Stimulated activated CD8-positive, alpha-beta memory T cell treated with anti-CD3 and anti-CD28 coated beads, Interleukin-2, amount 100 ng/mL, for 1 hour (primary cell): ENCODE measurements at regions not wholly inside any gene's neighbourhood (a gene's known extent, or its start where the extent isn't known, plus 50 kb on each side); places are given as distances from the start of the nearest gene placed in this dataset.

Experiments used
- DNase-seq, 2 donors: peaks; one replicate each; pipeline ENCODE4 v3.0.0-alpha.2; 2020; ENCODE audit warnings: low read depth in 2 of 2

GRCh38 chr13:73218181-73218580 lies 159.4 kb downstream of the KLF5 start:
- DNase-seq: no peak

GRCh38 chr13:73216381-73216831 lies 157.6 kb downstream of the KLF5 start:
- no peak for DNase-seq

- no peak for DNase-seq
Measured at GRCh38 chr13:73215823-73216222, 157.0 kb downstream of the KLF5 start.

DNA sequence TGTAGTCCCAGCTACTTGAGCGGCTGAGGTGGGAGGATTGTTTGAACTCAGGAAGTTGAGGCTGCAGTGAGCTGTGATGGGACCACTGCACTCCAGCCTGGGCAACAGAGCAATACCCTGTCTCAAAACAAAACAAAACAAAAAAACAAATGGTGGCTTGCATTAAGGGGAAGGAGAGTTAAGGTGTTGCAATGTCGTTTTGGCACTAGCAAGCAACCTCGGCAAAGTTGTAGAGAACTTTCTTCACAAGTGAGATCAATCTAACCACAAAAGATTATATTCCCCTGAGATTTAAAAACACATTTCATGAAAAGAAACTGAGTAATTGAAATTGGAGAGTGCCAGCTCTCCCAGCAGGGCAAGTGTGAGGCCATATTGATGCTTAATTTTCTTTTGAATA lies 153.7 kb downstream of the KLF5 start:
- no peak for DNase-seq

- no peak for DNase-seq
Measured at GRCh38 chr13:73210218-73210883, 151.5 kb downstream of the KLF5 start.

GRCh38 chr13:73204952-73205351 lies 146.1 kb downstream of the KLF5 start:
- no peak for DNase-seq

DNA sequence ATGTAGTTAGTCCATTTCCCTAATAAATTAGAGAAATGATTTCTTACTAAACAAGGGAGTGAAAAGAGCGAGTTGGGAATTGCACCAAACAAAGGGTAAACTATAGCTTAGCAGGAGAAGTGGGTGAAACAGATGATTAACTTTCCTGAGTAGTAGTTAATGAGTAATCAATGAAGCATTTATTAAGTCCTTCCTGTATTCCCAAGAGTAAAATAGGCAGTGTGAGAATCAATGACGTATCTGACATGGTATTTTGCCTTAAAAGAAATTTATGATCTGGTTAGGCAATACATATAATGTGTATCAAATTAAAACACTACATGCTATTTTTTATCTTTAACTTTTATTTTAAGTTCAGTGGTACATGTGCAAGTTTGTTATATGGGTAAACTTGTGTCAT lies 142.8 kb downstream of the KLF5 start:
- no peak for DNase-seq

GRCh38 chr13:73198991-73199411 lies 140.2 kb downstream of the KLF5 start:
- no peak for DNase-seq

DNA sequence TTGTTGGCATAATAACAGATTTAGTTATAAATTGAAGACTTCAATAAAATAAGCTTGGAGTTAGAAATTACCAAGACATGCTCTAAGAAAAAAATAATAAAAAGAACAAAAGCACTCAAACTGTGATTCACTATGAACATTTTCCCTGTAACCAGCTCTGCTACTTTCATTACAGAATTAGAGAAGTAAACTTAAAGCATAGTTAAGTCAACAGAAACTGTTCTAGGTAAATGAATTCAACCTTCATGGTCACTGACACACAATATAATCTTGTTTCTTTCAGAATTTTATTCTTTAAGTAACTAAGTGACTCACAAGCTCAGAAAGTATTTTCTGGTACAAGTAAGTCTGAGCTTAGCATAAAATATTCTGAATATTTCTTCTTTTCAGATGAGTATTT lies 136.3 kb downstream of the KLF5 start:
- DNase-seq: no peak

- DNase-seq: no peak
Measured at GRCh38 chr13:73194310-73194709, 135.5 kb downstream of the KLF5 start.

DNA sequence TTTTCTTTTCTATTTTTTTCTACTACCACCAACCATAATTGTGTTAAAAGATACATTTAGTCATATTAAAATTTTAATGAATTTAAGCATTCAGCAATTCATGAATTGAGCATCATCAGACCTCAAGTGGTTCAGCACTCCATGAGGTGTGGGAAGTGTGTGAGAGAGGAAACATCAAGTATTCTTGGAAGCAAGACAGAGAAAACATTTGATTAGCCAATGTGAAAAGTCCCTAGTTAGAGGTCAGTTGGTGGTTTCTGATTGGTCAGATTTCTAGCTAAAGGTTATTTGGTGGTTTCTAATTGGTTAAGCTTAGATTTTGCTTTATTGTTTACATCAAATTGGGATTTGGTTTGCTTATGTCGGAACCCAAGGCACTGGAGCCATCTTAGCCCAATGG lies 134.7 kb downstream of the KLF5 start:
- DNase-seq: no peak

GRCh38 chr13:73190477-73190876 lies 131.7 kb downstream of the KLF5 start:
- DNase-seq: no peak

DNA sequence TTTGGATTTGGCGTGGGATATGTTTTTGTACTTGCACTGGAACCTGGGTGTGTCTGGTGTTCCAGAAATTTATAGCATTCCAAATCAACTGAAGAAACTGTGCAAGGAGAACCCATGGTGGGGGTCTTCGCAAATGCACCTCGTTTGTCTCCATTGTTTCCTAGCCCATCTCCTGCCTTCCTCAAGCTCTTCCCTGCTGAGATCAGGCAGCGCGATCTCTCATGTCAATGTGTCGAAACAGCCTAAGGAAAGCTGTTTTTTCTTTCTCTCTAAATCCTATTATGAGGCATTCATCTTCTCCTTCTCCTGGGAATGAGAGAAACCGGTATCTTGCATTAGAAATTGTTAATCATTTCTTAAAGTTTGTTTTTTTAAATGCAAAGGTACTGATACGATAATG lies 131.0 kb downstream of the KLF5 start:
- no peak for DNase-seq

- no peak for DNase-seq
Measured at GRCh38 chr13:73189362-73189761, 130.6 kb downstream of the KLF5 start.

- no peak for DNase-seq
Measured at GRCh38 chr13:73187106-73187505, 128.3 kb downstream of the KLF5 start.

DNA sequence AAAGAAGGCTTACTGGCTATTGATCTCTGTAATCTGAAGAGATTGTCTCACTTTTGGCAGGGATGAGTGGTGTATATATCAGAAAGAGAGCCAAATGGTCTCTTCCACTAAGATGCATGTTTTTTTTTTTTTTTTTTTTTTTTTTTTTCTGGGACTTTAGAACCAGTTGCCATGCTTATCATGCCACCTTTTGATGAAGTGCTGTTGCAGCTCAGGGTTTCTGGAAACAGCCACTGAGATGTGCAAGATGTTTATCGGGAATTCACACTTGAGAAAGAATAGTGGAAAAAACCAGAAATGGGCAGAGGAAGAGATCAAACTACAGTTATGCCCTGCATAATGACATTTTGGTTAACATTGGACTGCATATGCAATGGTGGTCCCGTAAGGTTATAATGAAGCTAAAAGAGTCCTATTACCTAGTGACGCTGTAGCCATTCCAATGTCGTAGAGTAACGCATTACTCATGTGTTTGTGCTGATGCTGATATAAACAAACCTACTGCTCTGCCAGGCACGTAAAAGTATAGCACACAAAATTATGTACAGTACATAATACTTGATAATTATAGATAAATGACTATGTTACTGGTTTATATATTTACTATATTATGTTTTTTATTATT lies 121.0 kb downstream of the KLF5 start:
- no peak for DNase-seq

- DNase-seq: no peak
Measured at GRCh38 chr13:73177916-73178565, 119.2 kb downstream of the KLF5 start.

DNA sequence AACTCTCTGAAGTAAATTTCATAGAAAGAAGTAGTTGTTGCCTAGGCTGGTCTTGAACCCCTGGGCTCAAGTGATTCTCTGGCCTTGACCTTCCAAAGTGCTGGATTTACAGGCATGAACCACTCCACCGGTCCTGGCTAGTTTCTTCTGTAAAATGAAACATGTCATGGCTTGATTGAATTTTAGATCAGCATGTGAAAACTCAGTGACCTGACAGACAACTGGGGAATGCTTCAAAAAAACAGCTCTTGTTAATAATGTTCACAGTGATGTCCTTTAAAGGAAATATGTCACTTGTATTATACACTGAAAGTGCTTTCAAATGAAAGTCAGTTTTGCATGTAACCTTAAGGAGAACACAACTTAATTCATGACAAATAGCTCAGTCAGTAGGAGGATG lies 118.2 kb downstream of the KLF5 start:
- no peak for DNase-seq

DNA sequence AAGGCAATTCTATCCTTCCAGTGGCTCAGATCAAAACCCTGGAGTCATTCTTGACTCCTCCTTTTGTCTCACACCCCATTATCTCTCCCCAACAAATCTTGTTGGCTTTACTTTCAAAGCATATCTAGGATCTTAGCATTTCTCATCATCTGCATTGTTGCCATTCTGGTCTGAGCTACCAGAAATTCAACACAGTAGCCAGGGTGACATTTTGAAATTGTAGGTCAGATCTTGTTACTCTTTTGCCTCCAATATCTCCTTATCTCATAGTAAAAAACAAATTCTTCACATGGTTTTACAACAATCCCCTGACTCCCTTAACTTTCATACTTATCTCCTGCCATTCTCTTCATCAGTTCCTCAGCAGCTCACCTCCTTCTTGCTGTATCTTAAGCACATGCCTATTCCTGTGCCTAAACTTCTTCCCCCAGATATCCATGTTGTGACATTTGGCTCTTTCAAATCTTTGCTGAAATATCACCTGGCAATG lies 115.8 kb downstream of the KLF5 start:
- no peak for DNase-seq

- DNase-seq: no peak
Measured at GRCh38 chr13:73173279-73173811, 114.5 kb downstream of the KLF5 start.

DNA sequence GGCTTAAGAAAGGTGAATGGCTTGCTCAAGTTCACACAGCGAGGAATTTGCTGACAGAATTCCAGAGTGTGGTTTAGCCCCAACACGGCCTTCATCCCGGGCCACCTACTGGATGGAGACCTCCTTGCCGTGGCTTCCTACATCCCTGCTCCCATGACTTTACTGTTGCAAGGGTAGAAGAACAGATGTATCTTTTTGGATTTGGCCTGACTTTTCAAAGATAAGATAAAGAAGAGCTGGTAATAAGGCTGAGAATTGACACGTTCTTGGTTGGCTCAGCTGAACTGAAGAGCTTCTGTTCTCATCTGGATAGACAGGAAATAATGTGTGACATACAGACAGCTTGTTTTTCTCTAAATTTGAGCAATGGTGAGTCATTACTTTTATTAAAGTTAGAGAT lies 113.1 kb downstream of the KLF5 start:
- DNase-seq: no peak

- DNase-seq: no peak
Measured at GRCh38 chr13:73171271-73171682, 112.5 kb downstream of the KLF5 start.

DNA sequence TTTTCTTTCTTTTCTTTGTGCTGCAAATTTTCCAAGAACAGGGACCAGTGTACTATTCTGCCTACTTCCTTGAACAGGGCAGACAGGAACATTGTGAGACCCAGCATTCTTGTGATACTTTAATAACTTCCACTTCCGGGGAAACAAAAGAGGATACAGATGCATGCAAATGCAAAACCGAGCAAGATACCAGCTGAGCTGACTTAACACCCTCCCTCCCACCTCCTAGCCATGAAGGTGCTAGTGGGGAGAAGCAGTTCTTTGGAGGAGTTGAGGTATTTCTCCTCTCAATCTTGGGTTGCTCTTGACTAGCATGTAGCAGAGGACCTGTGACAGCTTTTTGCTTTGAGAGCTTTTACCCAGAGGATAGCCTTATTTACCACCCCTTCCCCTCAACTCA lies 111.2 kb downstream of the KLF5 start:
- DNase-seq: no peak
